Endometrium (tissue), 2 donors: ENCODE measurements at regions not wholly inside any gene's neighbourhood (a gene's known extent, or its start where the extent isn't known, plus 50 kb on each side); places are given as distances from the start of the nearest gene placed in this dataset.

ENCODE experiments used
- FAIRE-seq: peaks from 2 replicates; lab custom pipeline; 2012; peaks lifted over from hg19 to GRCh38; lab: Jason Lieb, UNC
- donor health status: control.
- donor health status: control.

DNA sequence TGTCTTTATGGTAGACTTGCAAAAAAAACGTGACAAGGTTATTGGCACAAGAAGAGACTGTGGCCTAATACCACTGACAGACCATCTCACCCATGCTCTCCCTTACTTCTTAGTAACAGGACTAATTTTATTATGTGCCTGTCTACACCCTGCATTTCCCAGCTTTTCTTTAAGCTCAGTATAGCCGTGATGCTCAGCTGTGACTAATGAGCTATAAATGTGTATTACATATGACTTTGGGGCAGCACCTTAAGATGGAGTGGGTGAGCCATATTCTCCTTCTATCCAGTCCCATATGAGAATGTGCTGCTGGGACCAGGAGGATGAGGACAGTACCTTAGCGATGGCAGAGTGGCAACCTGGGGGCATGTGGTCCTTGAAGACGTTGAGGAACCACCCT is 293.5 kb downstream of the RNF144A start:
- FAIRE-seq = no peak

DNA sequence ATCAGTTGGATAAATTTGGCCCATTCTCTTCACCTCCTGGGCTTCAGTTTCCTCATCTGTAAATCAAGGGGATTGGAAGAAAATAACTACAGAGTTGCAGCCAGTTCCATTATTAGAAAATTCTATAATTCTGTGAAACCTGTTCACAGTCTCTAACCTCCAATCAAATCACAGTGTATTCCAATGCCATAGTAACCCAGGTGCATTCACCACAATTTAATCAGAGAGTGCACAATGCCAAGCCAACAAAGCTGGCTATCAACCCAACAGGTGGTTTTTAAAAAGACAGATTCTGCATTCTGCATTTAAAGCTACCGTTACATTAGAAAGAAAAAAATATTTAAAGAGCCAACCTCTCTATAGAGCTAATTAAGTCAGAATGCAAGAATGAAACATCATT is 308.6 kb downstream of the RNF144A start:
- no peak for FAIRE-seq

DNA sequence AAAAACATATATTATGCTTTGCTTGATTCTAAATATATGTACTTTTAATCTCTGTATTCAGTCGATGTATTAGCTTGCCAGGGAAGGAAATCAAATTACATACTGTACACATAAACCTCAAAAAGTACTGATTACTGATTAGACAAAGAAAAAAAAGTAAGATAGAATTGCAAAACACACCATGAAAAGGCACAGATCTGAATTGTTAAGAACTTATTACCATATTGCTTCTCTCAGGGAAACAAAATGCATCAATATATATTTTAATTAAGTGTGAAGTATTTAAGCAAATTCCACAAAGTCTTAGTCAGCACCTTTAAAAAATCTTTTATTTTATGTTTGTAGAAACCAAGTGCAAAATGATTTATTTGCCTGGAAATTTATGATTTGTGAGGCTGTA is 309.3 kb downstream of the RNF144A start:
- no peak for FAIRE-seq

DNA sequence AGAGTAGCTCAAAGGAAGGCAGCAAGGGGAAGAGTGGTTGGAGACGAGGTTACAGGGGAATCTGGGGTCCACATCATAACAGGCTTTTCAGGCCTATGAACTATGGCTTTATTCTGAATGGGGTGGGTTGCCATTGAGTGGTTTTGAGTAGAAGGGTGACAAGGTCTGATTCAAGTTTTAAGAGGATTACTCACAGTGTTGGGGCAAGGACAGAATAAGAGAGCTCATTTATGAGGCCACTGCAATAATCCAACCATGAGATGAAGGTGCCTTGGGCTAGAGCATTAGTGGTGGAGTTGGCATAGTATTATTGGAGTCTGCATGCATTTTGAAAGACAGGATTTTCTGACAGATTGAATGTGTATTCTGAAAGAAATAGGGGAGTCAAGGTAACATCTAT is 315.9 kb downstream of the RNF144A start:
- no peak for FAIRE-seq

DNA sequence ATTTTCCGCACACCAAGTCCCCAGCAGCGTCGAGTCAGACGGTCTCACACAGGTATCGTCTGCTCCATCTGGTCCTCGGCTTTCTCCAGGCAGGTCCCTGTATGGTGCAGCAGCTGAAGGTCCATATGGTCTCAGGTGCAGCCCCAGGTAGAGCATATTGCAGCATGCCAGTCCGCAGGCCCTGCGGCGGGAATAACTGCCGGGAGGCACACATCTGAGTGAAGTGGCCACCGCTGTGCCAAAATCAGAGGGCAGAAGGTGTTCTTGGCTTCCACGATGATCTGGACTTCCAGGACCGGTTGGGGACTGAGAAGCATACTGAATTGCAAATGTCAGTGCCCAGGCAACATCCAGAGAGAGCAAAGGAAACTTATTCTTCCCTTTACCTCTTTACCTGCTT is 320.3 kb downstream of the RNF144A start:
- FAIRE-seq = no peak

DNA sequence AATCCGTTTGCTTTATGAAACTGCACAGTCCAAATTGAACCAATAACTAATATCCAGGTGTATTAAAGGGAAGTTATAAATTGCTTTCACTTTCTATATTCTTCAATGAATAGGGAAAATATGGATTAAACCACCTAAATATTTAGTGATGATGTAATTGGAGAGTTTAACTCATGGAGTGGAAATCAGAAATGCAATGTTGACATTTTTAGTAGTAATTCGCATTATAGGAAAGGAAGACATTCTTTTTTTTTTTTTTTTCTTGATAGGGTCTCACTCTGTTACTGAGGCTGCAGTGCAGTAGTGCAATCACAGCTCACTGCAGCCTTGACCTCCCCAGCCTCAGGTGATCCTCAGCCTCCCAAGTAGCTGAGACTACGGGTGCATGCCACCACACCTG is 321.9 kb downstream of the RNF144A start:
- FAIRE-seq = no peak

DNA sequence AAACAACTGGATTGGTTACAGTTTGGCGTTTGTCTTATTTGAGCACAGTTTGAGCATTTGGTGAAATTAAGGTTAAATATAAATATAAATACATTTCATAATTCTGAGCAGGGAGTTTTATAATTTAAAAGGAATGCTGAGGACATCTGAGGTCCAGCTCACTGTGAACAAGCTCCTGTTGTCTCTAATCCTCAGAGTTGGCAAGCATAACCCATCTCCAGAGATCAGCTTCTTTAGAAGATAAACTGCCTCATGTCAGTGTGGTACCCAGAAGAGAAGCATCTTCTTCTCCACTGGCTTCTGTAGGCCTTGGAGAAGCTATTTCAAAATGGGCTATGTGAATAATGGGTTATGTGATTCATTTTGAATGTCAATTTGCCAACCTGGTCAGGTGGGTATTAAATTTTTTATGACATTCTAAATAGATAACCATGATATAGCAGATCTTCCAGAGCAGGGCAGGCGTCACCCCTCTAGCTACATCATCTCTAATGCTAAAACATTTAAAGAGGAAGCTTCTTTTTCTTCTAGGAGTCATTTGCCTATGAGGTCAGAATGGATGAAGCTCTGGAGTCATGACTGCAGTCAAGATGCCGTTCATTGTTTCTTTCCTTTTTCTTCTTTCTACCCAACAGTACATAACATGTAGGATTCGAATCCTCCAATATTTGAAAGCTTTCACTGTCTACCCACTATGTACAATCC is 324.0 kb downstream of the RNF144A start:
- FAIRE-seq = no peak

DNA sequence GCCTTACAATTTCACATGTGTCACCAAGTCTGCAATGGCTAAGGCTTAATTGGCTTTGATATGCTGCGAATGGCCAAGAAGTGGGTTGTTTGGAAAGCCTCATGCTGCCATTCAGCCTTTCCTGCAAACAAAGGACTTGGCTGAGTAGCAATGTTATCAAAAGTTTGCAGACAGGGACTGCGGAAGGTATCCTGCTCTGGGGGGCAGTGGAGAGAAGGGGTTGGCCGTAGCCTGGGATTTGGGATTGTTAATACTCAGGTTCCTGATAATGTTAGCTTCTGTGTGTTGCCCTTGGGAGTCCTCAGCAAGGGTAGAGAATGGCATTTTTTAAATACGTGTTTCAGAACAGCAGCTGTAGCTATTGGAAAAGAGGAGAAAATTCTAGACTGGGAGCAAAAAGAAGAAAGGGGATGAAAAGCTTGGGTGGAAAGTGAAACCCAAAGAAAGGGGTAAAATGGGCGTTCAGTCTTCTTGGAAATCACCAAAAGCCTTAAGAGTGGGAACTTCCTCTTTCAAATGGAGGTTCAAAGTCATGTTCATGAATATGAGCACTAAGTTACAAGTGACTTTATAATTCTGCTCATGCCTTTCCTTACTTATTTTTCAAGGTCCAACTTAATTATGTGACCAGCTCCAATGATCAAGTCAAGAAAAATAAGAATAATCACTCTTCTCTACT is 325.1 kb downstream of the RNF144A start:
- FAIRE-seq = no peak

DNA sequence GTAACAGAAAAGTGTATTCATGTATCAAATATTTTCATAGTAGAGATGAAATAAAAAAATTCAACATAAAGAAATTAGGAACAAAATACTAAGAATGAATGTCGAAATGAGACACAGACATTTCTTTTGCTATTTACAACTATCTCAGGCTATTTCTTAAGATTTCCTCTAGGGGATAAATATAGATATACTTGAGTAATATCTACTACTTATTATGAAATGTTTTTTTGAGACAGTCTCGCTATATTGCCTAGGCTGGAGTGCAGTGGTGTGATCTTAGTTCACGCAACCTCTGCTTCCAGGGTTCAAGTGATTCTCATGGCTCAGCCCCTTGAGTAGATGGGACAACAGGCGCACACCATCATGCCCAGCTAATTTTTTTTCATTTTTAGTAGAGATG is 326.1 kb downstream of the RNF144A start:
- FAIRE-seq = no peak

DNA sequence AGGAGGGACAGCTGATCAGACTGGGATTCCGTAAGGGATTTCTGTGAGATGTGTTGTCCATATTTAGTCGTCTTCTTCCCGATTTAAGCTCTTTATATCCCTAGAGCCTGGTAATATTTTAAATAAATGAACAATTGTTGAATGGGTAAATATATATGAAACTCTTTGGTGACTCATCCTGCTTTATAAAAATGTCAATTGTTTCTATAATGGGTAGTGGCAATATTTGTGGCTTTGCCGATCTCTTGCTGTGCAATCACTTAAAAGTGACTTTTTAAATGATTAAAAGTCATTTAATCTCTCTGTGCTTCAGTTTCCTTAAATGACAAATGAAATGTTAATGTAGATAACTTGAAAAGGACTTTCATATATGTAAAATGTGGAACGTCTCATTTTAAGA is 339.2 kb downstream of the RNF144A start:
- FAIRE-seq = no peak

DNA sequence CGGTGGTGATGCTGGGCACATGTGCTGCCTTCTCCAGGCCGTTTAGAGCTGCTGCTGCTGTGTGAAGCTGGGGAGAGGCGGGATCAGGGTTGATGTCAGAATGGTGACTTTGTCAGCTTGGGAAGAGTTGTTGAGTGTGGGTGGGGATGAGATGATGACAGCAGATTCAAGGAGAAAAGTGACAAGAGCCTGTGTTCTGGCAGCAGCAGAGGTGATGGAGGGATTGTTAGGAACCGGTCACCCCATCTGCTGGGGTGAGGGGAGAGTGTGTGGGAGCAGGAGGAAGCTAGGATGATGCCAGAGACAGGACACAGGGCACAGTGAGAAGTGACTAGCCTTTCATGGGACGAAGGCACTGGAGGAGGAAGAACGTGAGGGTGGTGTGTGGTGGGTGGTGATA is 345.5 kb downstream of the RNF144A start:
- no peak for FAIRE-seq

DNA sequence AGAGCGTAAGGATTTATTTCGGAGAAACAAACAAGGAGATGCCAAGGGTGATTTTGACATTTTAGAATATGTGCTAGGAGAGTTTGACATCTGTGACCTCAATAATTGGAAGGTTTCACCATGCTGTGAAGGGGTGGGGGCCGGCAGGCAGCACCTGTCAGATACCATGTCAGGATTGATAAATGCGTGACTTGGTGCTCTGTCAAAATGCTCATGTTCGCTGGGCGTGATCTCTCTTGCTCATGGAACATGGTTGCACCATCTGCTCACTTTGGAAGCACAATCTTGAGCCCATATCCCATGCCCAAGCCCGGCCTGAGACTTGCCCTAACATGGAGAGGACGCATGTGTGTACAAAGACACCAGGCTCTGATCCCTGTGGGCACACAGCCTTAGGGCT is 347.6 kb downstream of the RNF144A start:
- no peak for FAIRE-seq

DNA sequence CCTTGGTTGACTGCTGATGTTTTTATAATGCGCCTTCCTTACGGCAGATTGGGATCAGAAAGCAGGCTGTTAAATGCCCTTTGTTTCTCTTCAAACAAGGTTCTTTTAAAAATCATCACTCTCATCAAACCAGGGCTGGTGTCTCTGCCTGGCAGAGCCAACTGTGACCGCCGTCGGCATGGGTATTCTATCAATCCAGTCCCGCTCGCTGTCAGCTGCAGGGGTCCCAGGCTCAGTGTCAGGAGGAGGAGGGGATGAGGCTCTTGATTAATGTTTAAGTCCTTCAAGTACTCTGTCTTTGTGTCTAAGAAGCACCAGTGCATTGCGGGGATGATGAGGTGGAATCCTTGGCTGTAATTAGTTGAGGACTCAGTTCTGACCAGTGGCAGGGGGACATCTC is 348.1 kb downstream of the RNF144A start:
- no peak for FAIRE-seq

DNA sequence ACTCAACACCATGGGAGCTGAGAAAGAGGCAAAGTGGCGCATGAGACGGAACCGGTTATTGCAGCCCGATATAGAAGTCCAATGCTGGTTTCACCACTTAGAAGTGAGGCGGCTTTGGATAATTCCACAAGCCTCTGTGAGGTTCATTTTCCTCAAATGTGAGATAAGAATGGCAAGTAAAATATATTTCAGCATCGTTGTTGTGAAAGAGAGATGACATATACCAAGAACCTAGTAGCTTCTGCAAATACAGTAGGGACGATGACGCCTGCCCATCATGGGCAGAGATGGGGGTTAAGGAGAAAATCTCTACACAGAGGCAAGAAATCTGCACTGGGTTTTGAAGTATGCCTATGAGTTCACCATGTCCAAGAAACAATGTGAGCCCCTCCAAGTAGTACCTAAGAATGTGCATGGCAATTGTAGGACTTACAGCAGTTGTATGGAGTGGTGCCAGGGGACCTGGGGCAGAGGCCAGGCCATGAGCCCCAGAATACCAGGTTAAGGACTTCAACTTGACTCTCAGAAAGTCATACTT is 352.0 kb downstream of the RNF144A start:
- FAIRE-seq = no peak

DNA sequence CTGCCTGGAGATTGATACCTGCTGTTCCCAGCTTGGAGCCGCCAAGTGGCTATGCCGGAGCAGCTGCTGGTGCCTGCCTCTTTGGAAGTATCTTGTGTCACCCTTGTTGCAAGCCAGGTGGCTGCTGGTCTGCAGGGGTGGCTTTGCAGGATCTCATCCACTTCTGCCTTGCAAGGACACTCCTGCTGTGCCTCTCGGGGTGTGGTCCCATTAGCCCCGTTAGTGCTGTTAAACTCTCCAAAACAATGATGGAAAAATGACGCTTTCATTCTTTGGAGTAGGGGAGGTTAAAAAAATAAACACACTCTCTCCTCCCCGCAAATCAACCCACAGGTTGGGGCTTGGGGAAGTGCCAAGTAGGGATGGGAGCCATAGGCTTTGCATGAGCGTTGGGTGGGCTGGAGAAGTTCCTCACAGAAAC is 352.8 kb downstream of the RNF144A start:
- no peak for FAIRE-seq

DNA sequence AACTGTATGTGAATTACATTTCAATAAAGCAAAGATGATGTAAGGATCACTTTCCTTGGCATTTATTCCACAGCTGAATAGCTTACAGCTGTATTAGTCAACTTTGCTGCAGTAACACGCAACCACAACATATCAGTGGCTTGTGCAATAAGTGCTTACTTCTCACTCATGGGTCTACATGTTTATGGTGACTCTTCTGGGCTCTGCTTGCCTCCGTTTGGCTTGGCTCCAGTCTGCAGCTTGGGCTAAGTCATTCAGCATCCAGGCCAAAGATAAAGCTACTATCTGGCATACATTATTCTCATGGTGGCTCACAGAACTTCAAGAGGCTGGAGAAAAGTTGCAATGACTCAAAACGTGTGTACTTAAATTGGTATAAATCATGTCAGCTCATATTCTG is 355.0 kb downstream of the RNF144A start:
- no peak for FAIRE-seq

DNA sequence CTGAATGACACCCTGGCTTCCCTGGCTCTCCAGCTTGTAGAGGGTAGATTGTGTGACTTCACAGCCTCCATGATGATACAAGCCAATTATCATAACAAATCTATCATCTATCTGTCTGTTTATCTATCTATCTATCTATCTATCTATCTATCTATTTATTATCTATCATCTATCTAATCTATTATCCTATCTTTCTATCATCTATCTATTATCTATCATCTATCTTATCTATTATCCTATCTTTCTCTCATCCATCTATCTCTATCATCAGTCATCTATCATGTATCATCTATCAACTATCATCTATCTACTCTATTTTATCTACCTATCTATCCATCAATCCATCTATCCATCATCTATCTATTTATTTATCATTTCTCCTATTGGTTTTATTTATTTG is 361.8 kb downstream of the RNF144A start:
- no peak for FAIRE-seq

DNA sequence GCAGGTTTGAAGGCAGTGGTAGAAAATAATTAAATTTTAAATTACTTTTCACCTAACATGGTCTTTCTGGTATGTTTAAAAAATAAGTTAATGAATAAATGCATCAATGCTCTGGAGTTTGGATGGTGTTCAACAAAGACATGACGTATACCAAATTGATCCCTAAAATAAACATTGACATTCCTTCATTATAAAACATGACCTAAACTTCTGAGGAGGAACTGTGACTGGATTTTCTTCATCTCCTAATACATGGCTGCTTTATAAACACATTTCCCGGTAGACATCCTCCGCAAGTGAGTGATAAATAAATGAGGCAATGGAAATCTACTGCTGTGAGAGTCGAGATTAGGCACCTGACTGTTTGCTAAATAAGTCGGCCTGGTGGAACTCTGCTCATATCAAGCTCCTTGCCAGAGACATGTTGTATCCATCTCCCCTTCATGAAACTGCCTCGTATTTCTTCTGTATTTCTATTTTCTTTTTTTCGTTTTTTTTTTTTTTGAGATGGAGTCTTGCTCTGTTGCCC is 362.3 kb downstream of the RNF144A start:
- FAIRE-seq = no peak

DNA sequence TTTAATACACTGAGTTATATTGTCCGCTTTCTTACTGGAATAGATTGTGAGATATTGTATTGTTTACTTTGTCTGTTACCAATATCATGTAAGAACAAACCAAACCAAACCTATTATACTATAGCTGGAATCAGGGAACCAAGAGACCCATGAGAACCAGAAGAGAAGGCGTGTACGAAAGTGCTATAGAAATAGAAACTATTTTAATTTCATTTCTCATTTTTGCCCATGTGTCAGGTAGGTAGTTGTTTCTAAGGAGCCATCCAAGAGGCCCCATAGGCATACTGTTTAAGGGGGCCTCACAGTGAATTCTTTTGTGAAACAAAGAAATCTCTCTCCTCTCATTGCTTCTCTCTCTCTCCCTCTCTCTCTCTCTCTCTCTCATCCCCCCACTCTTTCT is 363.6 kb downstream of the RNF144A start:
- FAIRE-seq = no peak

DNA sequence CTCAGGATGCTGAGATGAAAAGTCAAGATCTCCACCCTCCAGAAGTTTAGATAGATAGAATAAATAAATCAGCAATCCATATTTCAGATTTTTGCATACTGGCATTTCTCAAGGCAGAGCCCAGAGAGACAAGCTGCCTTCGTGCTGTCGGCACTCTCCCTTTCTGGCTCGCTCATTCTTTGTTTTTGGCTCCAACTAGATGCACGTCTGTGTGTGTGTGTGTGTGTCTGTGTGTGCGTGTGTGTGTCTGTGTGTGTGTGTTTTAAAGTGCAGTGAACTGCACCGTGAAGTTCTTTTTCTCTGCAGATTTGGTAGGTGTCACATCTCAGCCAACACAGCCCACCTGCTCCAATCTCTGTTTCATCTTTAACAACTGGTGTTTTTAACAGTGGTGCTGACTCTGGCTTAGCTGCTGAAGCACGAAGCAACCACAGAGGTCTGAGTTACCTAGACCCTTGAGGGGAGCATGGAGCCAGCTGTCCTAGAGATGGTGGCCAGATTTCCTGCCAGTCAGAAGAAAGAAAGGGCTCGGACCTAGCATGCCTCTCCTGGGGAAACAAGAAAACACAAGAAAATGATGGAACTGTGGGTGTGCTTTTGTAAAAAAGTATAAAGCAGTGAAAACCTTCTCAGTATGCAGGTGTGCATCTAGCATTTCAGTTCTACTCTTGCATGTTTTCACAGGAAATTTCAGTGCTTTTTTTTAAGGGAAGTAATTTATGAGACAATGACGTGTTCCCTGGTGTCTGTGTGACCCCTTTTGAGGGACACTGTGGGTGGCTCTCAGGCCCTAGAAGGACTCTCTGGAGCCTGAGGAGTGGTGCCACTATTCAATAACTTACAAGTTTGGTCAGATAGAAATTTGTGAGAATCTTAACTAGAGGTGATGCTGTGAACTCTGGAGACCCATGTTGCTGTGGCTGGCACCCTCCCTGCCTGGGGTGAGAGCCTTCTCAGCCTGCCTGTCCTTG is 364.3 kb downstream of the RNF144A start:
- no peak for FAIRE-seq

DNA sequence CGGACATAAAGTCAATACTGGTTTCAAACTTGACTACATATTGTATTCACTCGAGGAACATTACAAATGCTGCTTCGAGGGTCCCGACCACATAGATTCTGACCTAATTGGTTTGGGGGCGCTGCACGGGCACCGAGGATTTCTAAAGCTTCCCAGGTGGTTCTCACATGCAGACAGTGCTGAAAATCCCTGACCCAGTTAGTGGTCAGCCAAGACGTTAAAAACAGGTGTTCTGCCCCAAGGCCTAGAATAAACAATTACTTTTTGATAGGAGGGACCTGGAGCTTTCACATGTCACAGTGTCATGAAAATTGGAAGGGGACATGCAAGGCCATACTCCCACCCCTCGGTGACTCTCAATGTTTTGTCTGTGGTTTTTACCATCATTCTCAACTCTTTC is 368.9 kb downstream of the RNF144A start:
- FAIRE-seq = no peak

DNA sequence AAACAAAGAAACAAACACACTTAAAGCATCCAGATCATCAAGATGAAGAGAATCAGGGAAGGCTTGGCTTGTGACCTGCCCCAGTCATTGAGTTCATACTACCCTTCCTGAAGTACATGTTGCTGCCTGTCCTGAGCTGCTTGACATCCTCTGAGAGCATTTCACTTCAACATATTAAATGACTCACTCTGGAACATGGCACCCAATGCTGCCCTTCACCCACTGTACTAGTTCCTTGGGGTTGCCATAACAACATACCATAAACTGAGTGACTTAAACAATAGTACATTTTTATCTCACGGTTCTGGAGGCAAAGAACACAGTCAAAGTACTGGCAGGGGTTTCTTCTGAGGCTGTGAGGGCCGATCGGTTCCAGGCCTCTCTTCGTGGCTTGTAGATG is 371.3 kb downstream of the RNF144A start:
- no peak for FAIRE-seq
